IMR-90 (cell line): ENCODE measurements at regions not wholly inside any gene's neighbourhood (a gene's known extent, or its start where the extent isn't known, plus 50 kb on each side); places are given as distances from the start of the nearest gene placed in this dataset.
A peak's percentile ranks its signal among the peaks of the same experiment; 100 is the strongest.

ENCODE experiments used
- ATAC-seq: fragments of 200-7000 bp; cut with Tn5 transposase; 2 replicates; pipeline ENCODE4 v1.9.1; 2020; ENCODE audit warnings: low read depth, mild to moderate bottlenecking, moderate library complexity
- BruUV-seq: library from RNA; stranded (reverse); fragments of 400-500 nt; replicated peaks from 2 replicates; lab custom pipeline; 2021; lab: Mats Ljungman, UMichigan
- CTCF ChIA-PET: fragments of 300-600 bp; formaldehyde crosslinking; extraction: SDS; loops from one replicate; lab custom pipeline; 2021; ENCODE audit warnings: antibody characterized with exemption; lab: Yijun Ruan, JAX
- POLR2A ChIA-PET: fragments of 300-600 bp; sonication (Branson Sonifier 250); formaldehyde crosslinking; loops from one replicate; lab custom pipeline; 2022; ENCODE audit warnings: antibody characterized with exemption; ENCODE audit not compliant: unreplicated experiment; lab: Charles Lee
- DNase-seq: peaks from one replicate; pipeline ENCODE4 v3.0.0; 2013
- H2AFZ ChIP-seq: replicated peaks from 2 replicates; pipeline ENCODE3; 2013; ENCODE audit warnings: low read length, mild to moderate bottlenecking; ENCODE audit not compliant: poor library complexity
- H2AK5ac ChIP-seq: 2 replicates; pipeline ENCODE4 v1.6.1; 2013; ENCODE audit warnings: low read depth, low read length, inconsistent platforms
- H2AK9ac ChIP-seq: replicated peaks from 2 replicates; pipeline ENCODE3; 2013; ENCODE audit warnings: mild to moderate bottlenecking, low read depth, low read length, moderate library complexity; ENCODE audit not compliant: poor library complexity
- H2BK120ac ChIP-seq: 2 replicates; pipeline ENCODE4 v1.6.1; 2013; ENCODE audit warnings: low read depth, low read length, inconsistent platforms
- H2BK15ac ChIP-seq: 3 replicates; pipeline ENCODE4 v1.6.1; 2013; ENCODE audit warnings: low read depth, low read length, inconsistent platforms
- H2BK20ac ChIP-seq: 2 replicates; pipeline ENCODE4 v1.6.1; 2013; ENCODE audit warnings: low read depth, mild to moderate bottlenecking, inconsistent platforms, low read length, moderate library complexity
- H2BK5ac ChIP-seq: 2 replicates; pipeline ENCODE4 v1.6.1; 2013; ENCODE audit warnings: mild to moderate bottlenecking, low read depth, low read length, inconsistent platforms; ENCODE audit not compliant: poor library complexity, severe bottlenecking
- H3K14ac ChIP-seq: replicated peaks from 2 replicates; pipeline ENCODE4 v1.6.1; 2013; ENCODE audit warnings: low read depth, low read length, inconsistent platforms
- H3K18ac ChIP-seq: 2 replicates; pipeline ENCODE4 v1.6.1; 2013; ENCODE audit warnings: low read depth, low read length, control low read depth
- H3K23ac ChIP-seq: 2 replicates; pipeline ENCODE4 v1.6.1; 2013; ENCODE audit warnings: low read depth, low read length, inconsistent platforms
- H3K27ac ChIP-seq: 2 replicates; pipeline ENCODE4 v1.5.1; 2013; ENCODE audit warnings: mild to moderate bottlenecking, control low read depth, low read length; ENCODE audit not compliant: insufficient read depth
- H3K27me3 ChIP-seq: 2 replicates; pipeline ENCODE4 v1.6.1; 2013; ENCODE audit warnings: low read length; ENCODE audit not compliant: control insufficient read depth, insufficient read depth
- H3K36me3 ChIP-seq: 2 replicates; pipeline ENCODE4 v1.6.1; 2013; ENCODE audit warnings: low read length, mixed read lengths; ENCODE audit not compliant: control insufficient read depth, insufficient read depth
- H3K4ac ChIP-seq: 2 replicates; pipeline ENCODE4 v1.6.1; 2013; ENCODE audit warnings: low read depth, low read length, inconsistent platforms
- H3K4me1 ChIP-seq: 2 replicates; pipeline ENCODE4 v1.6.1; 2013; ENCODE audit warnings: low read length, mixed read lengths; ENCODE audit not compliant: control insufficient read depth, insufficient read depth
- H3K4me2 ChIP-seq: 2 replicates; pipeline ENCODE4 v1.6.1; 2013; ENCODE audit warnings: low read depth, mild to moderate bottlenecking, control low read depth, low read length, moderate library complexity
- H3K4me3 ChIP-seq: 2 replicates; pipeline ENCODE4 v1.5.1; 2013; ENCODE audit warnings: low read depth, mild to moderate bottlenecking, control low read depth, low read length, moderate library complexity; ENCODE audit not compliant: insufficient read depth
- H3K56ac ChIP-seq: 2 replicates; pipeline ENCODE4 v1.6.1; 2013; ENCODE audit warnings: low read length, inconsistent platforms; ENCODE audit not compliant: insufficient read depth; ENCODE audit errors: extremely low read depth
- H3K79me1 ChIP-seq, 2 experiments: 2 replicates each; pipeline ENCODE4 v1.6.1; 2013; ENCODE audit warnings: low read length in 2 of 2, inconsistent platforms in 1 of 2, low read depth in 1 of 2
- H3K9ac ChIP-seq: 2 replicates; pipeline ENCODE4 v1.6.1; 2013; ENCODE audit warnings: low read depth, low read length, control low read depth
- H3K9me1 ChIP-seq: 2 replicates; pipeline ENCODE4 v1.6.1; 2013; ENCODE audit warnings: low read length, inconsistent platforms; ENCODE audit not compliant: insufficient read depth
- H3K9me3 ChIP-seq: 2 replicates; pipeline ENCODE4 v1.6.1; 2013; ENCODE audit warnings: low read length; ENCODE audit not compliant: control insufficient read depth, insufficient read depth
- H4K20me1 ChIP-seq: 2 replicates; pipeline ENCODE4 v1.6.1; 2013; ENCODE audit warnings: low read length, inconsistent platforms; ENCODE audit not compliant: insufficient read depth
- H4K5ac ChIP-seq: 2 replicates; pipeline ENCODE4 v1.6.1; 2013; ENCODE audit warnings: mild to moderate bottlenecking, low read depth, low read length, control low read depth
- H4K8ac ChIP-seq, 2 experiments: 2 replicates each; pipeline ENCODE4 v1.6.1; 2013; ENCODE audit warnings: low read depth in 2 of 2, low read length in 2 of 2, control low read depth in 1 of 2, inconsistent platforms in 1 of 2
- H4K91ac ChIP-seq: 2 replicates; pipeline ENCODE4 v1.6.1; 2013; ENCODE audit warnings: low read depth, low read length, inconsistent platforms; ENCODE audit not compliant: insufficient read depth
- BHLHE40 ChIP-seq: fragments of 150-350 bp; IDR thresholded peaks from 2 replicates; pipeline ENCODE4 v1.6.1; 2016; ENCODE audit warnings: mild to moderate bottlenecking, low read depth, low read length
- CEBPB ChIP-seq: IDR thresholded peaks from 2 replicates; pipeline ENCODE4 v1.6.1; 2012; ENCODE audit warnings: low read depth, low read length, improper control_type of control experiment
- CHD1 ChIP-seq: IDR thresholded peaks from 2 replicates; pipeline ENCODE4 v1.6.1; 2012; ENCODE audit warnings: low read depth, low read length, improper control_type of control experiment
- ELK1 ChIP-seq: fragments of 150-350 bp; IDR thresholded peaks from 2 replicates; pipeline ENCODE4 v1.6.1; 2016; ENCODE audit warnings: low read depth, mild to moderate bottlenecking, low read length, moderate library complexity, borderline replicate concordance
- FOS ChIP-seq: fragments of 150-350 bp; IDR thresholded peaks from 2 replicates; pipeline ENCODE4 v1.6.1; 2016; ENCODE audit warnings: low read depth, low read length
- MAFK ChIP-seq: IDR thresholded peaks from 2 replicates; pipeline ENCODE4 v1.6.1; 2012; ENCODE audit warnings: low read depth, low read length, improper control_type of control experiment
- MAZ ChIP-seq: IDR thresholded peaks from 2 replicates; pipeline ENCODE4 v1.6.1; 2012; ENCODE audit warnings: low read depth, mild to moderate bottlenecking, low read length, improper control_type of control experiment, moderate library complexity, borderline replicate concordance
- MXI1 ChIP-seq: IDR thresholded peaks from 2 replicates; pipeline ENCODE4 v1.6.1; 2012; ENCODE audit warnings: low read depth, mild to moderate bottlenecking, low read length, moderate library complexity, borderline replicate concordance
- NFE2L2 ChIP-seq: fragments of 150-350 bp; IDR thresholded peaks from 2 replicates; pipeline ENCODE4 v1.6.1; 2016; ENCODE audit warnings: low read depth, mild to moderate bottlenecking, low read length
- POLR2A ChIP-seq: IDR thresholded peaks from 2 replicates; pipeline ENCODE4 v1.6.1; 2012; ENCODE audit warnings: mild to moderate bottlenecking, low read depth, low read length
- RAD21 ChIP-seq: IDR thresholded peaks from 2 replicates; pipeline ENCODE4 v1.6.1; 2012; ENCODE audit warnings: low read length, improper control_type of control experiment
- RCOR1 ChIP-seq: IDR thresholded peaks from 2 replicates; pipeline ENCODE4 v1.6.1; 2012; ENCODE audit warnings: mild to moderate bottlenecking, low read length, improper control_type of control experiment; ENCODE audit not compliant: insufficient replicate concordance
- RFX5 ChIP-seq: IDR thresholded peaks from 2 replicates; pipeline ENCODE4 v1.8.0; 2012; ENCODE audit warnings: low read depth, mild to moderate bottlenecking, low read length, moderate library complexity
- SMC3 ChIP-seq: fragments of 150-350 bp; IDR thresholded peaks from 2 replicates; pipeline ENCODE4 v1.6.1; 2016; ENCODE audit warnings: low read depth, mild to moderate bottlenecking, antibody characterized with exemption, low read length, moderate library complexity
- WGBS, 2 experiments: methylation state at CpG; one replicate each; pipeline versions ENCODE4 v1.1.5 to v1.1.7; 2013; ENCODE audit warnings: missing lambda C conversion rate in 2 of 2; ENCODE audit not compliant: insufficient read length in 1 of 2; ENCODE audit errors: extremely low coverage in 2 of 2; 5-methylcytosine and 5-hydroxymethylcytosine counted together
- dilution Hi-C: fragments of 300-500 bp; cut with HindIII; formaldehyde crosslinking; loops from one replicate; pipeline ENCODE4 v1.14.3; 2018; ENCODE audit warnings: low sequenced_read_pairs; ENCODE audit not compliant: unreplicated experiment
- in situ Hi-C: fragments of 300-500 bp; cut with MboI; formaldehyde crosslinking; loops from 3 replicates; pipeline ENCODE4 v1.14.3; 2019; ENCODE audit warnings: low sequenced_read_pairs, inconsistent platforms, mixed read lengths
- intact Hi-C: fragments of 100-400 bp; cut with micrococcal nuclease; formaldehyde crosslinking; loops from 2 replicates; pipeline ENCODE4 v1.10.0; 2022
- TF ChIP-seq, protein P1 (sequence below): conservative IDR thresholded peaks from 2 replicates; pipeline ENCODE4 v1.5.1; 2012; ENCODE audit warnings: mild to moderate bottlenecking, low read depth, low read length, improper control_type of control experiment
- TF ChIP-seq, protein P2 (sequence below): fragments of 150-350 bp; IDR thresholded peaks from 2 replicates; pipeline ENCODE4 v1.6.1; 2017; ENCODE audit warnings: mild to moderate bottlenecking, antibody characterized with exemption, low read length, low read depth

DNA sequence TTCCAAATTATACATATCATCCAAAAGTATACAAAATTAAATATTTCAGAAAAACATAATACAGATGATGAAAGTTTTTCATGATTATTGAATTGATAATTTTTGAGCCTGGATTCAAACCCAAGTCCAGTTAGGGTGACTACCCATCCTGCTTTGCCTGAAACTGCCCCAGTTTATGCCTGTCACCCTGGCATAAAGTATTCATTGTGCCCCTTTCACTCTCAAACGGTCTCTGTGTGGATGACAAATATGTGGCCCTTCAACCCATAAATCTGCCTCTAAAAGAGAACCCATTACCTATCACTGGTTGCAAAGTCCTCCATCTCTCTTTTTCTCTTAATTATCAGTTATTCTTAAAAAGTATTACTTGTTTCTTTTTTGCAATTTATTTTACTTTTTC is 553.7 kb upstream of the JARID2 start:
- POLR2A ChIA-PET, result no interaction called here
- no peak overlapping the region for H3K27ac ChIP-seq

More for the DNA sequence above, 553.7 kb upstream of the JARID2 start:
- H3K79me1 ChIP-seq, result no peaks in the 10 kb centered on the region
- H3K56ac ChIP-seq, result no peak overlapping the region
- H4K20me1 ChIP-seq, result no peaks in the 10 kb centered on the region
- WGBS, 2 experiments, result no CpG with 5 or more reads among the region's 1 CpG
- no peak overlapping the region for H3K4me3 ChIP-seq
- H3K27me3 ChIP-seq, result no peaks in the 10 kb centered on the region
- H3K14ac ChIP-seq, result no peak overlapping the region
- no peak overlapping the region for H2BK5ac ChIP-seq
- TF ChIP-seq MAZ, result no peak
- no peak for TF ChIP-seq CEBPB
- no peak for TF ChIP-seq NFE2L2
- no peak for TF ChIP-seq MAFK
- no peak for TF ChIP-seq SMC3
- no peak for TF ChIP-seq ELK1
- TF ChIP-seq CHD1, result no peak
- no peak for TF ChIP-seq RCOR1
- TF ChIP-seq RFX5, result no peak
- no peak for TF ChIP-seq MXI1
- TF ChIP-seq POLR2A, result no peak
- no peak for TF ChIP-seq FOS
- TF ChIP-seq, protein P1, sequence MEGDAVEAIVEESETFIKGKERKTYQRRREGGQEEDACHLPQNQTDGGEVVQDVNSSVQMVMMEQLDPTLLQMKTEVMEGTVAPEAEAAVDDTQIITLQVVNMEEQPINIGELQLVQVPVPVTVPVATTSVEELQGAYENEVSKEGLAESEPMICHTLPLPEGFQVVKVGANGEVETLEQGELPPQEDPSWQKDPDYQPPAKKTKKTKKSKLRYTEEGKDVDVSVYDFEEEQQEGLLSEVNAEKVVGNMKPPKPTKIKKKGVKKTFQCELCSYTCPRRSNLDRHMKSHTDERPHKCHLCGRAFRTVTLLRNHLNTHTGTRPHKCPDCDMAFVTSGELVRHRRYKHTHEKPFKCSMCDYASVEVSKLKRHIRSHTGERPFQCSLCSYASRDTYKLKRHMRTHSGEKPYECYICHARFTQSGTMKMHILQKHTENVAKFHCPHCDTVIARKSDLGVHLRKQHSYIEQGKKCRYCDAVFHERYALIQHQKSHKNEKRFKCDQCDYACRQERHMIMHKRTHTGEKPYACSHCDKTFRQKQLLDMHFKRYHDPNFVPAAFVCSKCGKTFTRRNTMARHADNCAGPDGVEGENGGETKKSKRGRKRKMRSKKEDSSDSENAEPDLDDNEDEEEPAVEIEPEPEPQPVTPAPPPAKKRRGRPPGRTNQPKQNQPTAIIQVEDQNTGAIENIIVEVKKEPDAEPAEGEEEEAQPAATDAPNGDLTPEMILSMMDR, result no peak
- TF ChIP-seq BHLHE40, result no peak
- no peak for TF ChIP-seq RAD21
- TF ChIP-seq, protein P2, sequence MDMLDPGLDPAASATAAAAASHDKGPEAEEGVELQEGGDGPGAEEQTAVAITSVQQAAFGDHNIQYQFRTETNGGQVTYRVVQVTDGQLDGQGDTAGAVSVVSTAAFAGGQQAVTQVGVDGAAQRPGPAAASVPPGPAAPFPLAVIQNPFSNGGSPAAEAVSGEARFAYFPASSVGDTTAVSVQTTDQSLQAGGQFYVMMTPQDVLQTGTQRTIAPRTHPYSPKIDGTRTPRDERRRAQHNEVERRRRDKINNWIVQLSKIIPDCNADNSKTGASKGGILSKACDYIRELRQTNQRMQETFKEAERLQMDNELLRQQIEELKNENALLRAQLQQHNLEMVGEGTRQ, result no peak
- peaks cover 3% of the 10 kb centered on the region; the same call in 1 of the 2 replicates for H3K4me1 ChIP-seq
- no peak overlapping the region for H3K23ac ChIP-seq
- H3K9me1 ChIP-seq, result peaks cover 4% of the 10 kb centered on the region; the same call in 1 of the 2 replicates
- BruUV-seq, result no TSS peak
- H2BK15ac ChIP-seq, result no peak overlapping the region; the same call in 2 of the 3 replicates
- peak overlapping the region; percentile 11; the same call in 1 of the 2 replicates for H2BK20ac ChIP-seq
- H2AK5ac ChIP-seq, result no peak overlapping the region
- no peak overlapping the region for H3K18ac ChIP-seq
- in situ Hi-C loops, result no loop called here
- DNase-seq, result no peak
- H2AK9ac ChIP-seq, result no peak overlapping the region
- no peak overlapping the region for H2AFZ ChIP-seq
- H2BK120ac ChIP-seq, result no peak overlapping the region
- ATAC-seq, result no peak
- no peak overlapping the region for H4K5ac ChIP-seq
- H3K4me2 ChIP-seq, result no peak overlapping the region
- dilution Hi-C loops, result no loop called here
- H3K36me3 ChIP-seq, result no peaks in the 10 kb centered on the region
- CTCF ChIA-PET, result interaction anchor here (0.6 kb wide), 1 partner anchor 100 kb away, joined by 3 read pairs; no protein-coding TSS in a partner anchor
- no peaks in the 10 kb centered on the region for H3K9me3 ChIP-seq
- H3K9ac ChIP-seq, result no peak overlapping the region
- no peak overlapping the region for H4K8ac ChIP-seq
- H3K4ac ChIP-seq, result no peak overlapping the region
- intact Hi-C loops, result no loop called here
- H4K91ac ChIP-seq, result no peak overlapping the region
